Left ventricle myocardium inferior (tissue), 1 donor: ENCODE measurements at regions not wholly inside any gene's neighbourhood (a gene's known extent, or its start where the extent isn't known, plus 50 kb on each side); places are given as distances from the start of the nearest gene placed in this dataset.

ENCODE experiments used
- DNase-seq: peaks from one replicate; pipeline ENCODE4 v3.0.0-alpha.2; 2020
- H3K27ac ChIP-seq: fragments of 200-600 bp; replicated peaks from 2 replicates; pipeline ENCODE4 v1.8.0; 2021
- H3K27me3 ChIP-seq: fragments of 200-600 bp; 2 replicates; pipeline ENCODE4 v1.8.0; 2021; ENCODE audit warnings: low read depth
- H3K36me3 ChIP-seq: fragments of 200-600 bp; 2 replicates; pipeline ENCODE4 v1.8.0; 2021
- H3K4me1 ChIP-seq: fragments of 200-600 bp; 2 replicates; pipeline ENCODE4 v1.8.0; 2021
- H3K4me3 ChIP-seq: fragments of 200-600 bp; 2 replicates; pipeline ENCODE4 v1.8.0; 2021; ENCODE audit warnings: mild to moderate bottlenecking, moderate library complexity
- H3K9me3 ChIP-seq: fragments of 200-600 bp; replicated peaks from 2 replicates; pipeline ENCODE4 v1.8.0; 2021
- CTCF ChIP-seq: fragments of 200-600 bp; IDR thresholded peaks from 2 replicates; pipeline ENCODE4 v1.8.0; 2021; ENCODE audit warnings: antibody characterized with exemption, mild to moderate bottlenecking, borderline replicate concordance
- intact Hi-C: fragments of 100-400 bp; cut with micrococcal nuclease; formaldehyde crosslinking; loops from one replicate; pipeline ENCODE4 v1.11.0; 2022
- donor health status: DM: no; HTN: yes; CAD: no; lungs with severe emphysema.

- Histone ChIP-seq H3K36me3 (no peaks in the 10 kb centered on the region), H3K4me3 (no peak overlapping the region), H3K27me3 (no peaks in the 10 kb centered on the region), H3K4me1 (no peaks in the 10 kb centered on the region), H3K27ac (no peak overlapping the region), H3K9me3 (peaks cover 10% of the 10 kb centered on the region)
- DNase-seq = no peak
- no peak for TF ChIP-seq CTCF
- intact Hi-C loops = no loop called here
Observed at GRCh38 chr7:12091231-12091630, 119.9 kb upstream of the TMEM106B start.

- Histone ChIP-seq H3K27me3 (no peaks in the 10 kb centered on the region), H3K27ac (no peak overlapping the region), H3K4me3 (no peak overlapping the region), H3K9me3 (no peaks in the 10 kb centered on the region), H3K4me1 (no peaks in the 10 kb centered on the region), H3K36me3 (no peaks in the 10 kb centered on the region)
- no peak for TF ChIP-seq CTCF
- no peak for DNase-seq
- intact Hi-C loops = no loop called here
Observed at GRCh38 chr7:12092499-12093130, 118.5 kb upstream of the TMEM106B start.

GRCh38 chr7:12093365-12093764, 117.7 kb upstream of the TMEM106B start:
- TF ChIP-seq CTCF = no peak
- no peak for DNase-seq
- no peaks in the 10 kb centered on the region for H3K4me1 ChIP-seq
- intact Hi-C loops = no loop called here
- no peak overlapping the region for H3K27ac ChIP-seq
- no peak overlapping the region for H3K4me3 ChIP-seq
- H3K27me3 ChIP-seq = no peaks in the 10 kb centered on the region
- no peaks in the 10 kb centered on the region for H3K36me3 ChIP-seq
- no peaks in the 10 kb centered on the region for H3K9me3 ChIP-seq

GRCh38 chr7:12094365-12094921, 116.7 kb upstream of the TMEM106B start:
- H3K36me3 ChIP-seq = no peaks in the 10 kb centered on the region
- no peaks in the 10 kb centered on the region for H3K27me3 ChIP-seq
- no peak overlapping the region for H3K27ac ChIP-seq
- TF ChIP-seq CTCF = no peak
- no peak overlapping the region for H3K4me3 ChIP-seq
- intact Hi-C loops = no loop called here
- H3K4me1 ChIP-seq = no peaks in the 10 kb centered on the region
- peaks cover 3% of the 10 kb centered on the region for H3K9me3 ChIP-seq
- DNase-seq = no peak

- Histone ChIP-seq H3K9me3 (peaks cover 10% of the 10 kb centered on the region), H3K27me3 (no peaks in the 10 kb centered on the region), H3K36me3 (no peaks in the 10 kb centered on the region), H3K27ac (no peak overlapping the region), H3K4me1 (no peaks in the 10 kb centered on the region), H3K4me3 (no peak overlapping the region)
- TF ChIP-seq CTCF = no peak
- DNase-seq = no peak
- intact Hi-C loops = no loop called here
Observed at GRCh38 chr7:12102126-12102525, 109.0 kb upstream of the TMEM106B start.
